ENCODE measurements at regions not wholly inside any gene's neighbourhood (a gene's known extent, or its start where the extent isn't known, plus 50 kb on each side); places are given as distances from the start of the nearest gene placed in this dataset.
"Not testable (repeated sequence)": the region's sequence is repeated elsewhere in the genome, so short reads cannot be mapped to it uniquely, and the experiment has no call there.

GRCh38 chr11:44418456-44418830 lies 108.5 kb upstream of the ALX4 start:
- no peak for DNase-seq

DNA sequence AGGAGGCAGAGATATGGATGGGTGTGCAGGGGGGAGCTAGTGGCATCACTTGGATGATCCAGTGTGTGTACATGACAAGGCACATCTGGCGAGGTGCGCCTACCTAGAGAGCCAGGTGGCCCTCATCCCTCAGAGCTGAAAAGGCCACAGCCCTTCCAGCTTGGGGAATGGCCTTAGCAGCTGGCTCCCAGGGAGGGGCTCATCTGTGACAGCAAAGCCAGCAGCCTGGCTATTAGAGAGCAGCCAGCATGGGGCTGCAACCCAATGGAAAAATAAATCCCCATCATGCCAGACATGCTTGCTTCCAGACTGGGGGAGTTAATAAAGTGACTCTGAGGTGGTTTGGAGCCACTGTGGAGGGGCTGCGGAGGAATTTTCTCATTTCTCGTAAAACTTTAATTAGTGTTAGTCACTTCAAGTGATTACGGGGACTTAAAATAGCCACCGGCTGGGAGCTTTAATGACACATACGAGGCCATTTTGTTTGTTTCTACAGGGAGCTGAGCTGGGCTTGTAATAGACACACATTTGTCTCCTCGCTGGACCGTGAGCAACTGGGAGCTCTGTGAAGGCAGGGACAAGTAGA lies 111.2 kb upstream of the ALX4 start:
- DNase-seq, result no peak

GRCh38 chr11:44423289-44423688 lies 113.3 kb upstream of the ALX4 start:
- DNase-seq, result no peak

- DNase-seq, result no peak
Observed at GRCh38 chr11:44424841-44425240, 114.9 kb upstream of the ALX4 start.

DNA sequence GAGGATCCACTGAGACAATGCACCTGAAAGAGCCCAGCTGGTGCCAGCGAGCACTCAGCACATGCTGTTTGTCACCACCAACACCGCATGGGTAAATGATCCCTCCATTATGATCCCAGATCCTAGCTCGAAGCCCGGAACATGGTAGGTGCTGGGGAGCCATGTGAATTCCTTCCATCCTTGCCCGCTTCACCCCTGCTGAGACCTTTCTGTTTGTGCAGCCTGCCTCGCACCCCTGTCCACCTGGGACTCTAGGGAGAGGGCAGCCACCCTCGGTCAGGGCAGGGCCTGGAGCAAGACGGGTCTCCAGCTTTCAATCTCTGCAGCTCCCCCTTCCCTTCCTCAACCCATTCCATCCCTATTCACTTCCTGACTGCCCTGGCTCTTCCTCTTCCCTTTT lies 116.2 kb upstream of the ALX4 start:
- DNase-seq, result no peak

- DNase-seq, result no peak
Observed at GRCh38 chr11:44426958-44427357, 117.0 kb upstream of the ALX4 start.

GRCh38 chr11:44427432-44427831 lies 117.5 kb upstream of the ALX4 start:
- no peak for DNase-seq

- no peak for DNase-seq
Observed at GRCh38 chr11:44430140-44430539, 120.2 kb upstream of the ALX4 start.

DNA sequence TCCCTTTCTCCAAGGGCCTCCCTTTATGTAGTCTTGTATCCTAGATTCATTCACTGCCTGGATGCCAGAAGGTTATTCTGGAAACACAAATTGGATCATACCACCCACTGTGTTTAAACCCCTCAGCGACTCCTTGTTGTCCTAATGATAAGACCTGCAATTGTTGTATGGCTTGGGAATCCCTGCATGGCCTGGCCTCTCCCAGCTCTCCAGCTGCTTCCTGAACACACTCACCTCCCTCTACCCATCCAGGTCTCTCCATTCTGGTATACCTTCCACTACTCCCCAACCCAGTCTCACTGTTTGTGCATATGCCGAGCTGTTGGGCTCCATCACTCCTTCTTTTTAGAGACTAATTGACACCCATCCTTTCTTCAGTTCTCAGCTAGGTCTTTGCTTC lies 124.3 kb upstream of the ALX4 start:
- no peak for DNase-seq

GRCh38 chr11:44437122-44437521 lies 127.2 kb upstream of the ALX4 start:
- DNase-seq, result no peak

DNA sequence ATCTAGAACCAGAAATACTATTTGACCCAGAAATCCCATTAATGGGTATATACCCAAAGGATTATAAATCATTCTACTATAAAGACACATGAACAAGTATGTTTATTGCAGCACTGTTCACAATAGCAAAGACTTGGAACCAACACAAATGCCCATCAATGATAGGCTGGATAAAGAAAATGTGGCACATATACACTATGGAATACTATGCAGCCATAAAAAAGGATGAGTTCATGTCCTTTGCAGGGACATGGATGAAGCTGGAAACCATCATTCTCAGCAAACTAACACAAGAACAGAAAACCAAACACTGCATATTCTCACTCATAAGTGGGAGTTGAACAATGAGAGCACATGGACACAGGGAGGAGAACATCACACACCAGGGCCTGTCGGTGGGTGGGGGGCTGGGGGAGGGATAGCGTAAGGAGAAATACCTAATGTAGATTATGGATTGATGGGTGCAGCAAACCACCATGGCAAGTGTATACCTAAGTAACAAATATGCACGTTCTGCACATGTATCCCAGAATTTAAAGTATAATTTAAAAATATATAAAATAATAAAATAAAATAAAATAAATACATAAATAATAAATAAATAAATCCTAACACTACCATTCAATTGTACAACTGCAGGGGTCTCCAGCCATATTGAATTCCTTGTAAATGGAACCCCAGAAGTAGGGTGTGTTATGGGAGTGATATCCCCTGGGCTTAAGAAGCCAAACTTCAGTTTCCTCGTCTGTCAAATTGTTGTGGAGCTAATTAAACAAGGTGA lies 122.4 kb upstream of the CD82 start:
- DNase-seq, result not testable (repeated sequence)

GRCh38 chr11:44443836-44444769 lies 121.4 kb upstream of the CD82 start:
- no peak for DNase-seq

- DNase-seq, result no peak
Observed at GRCh38 chr11:44444770-44445321, 120.6 kb upstream of the CD82 start.

GRCh38 chr11:44445500-44446365 lies 119.7 kb upstream of the CD82 start:
- DNase-seq, result no peak

GRCh38 chr11:44446366-44446762 lies 119.1 kb upstream of the CD82 start:
- no peak for DNase-seq

- DNase-seq, result no peak
Observed at GRCh38 chr11:44446996-44447771, 118.3 kb upstream of the CD82 start.

- no peak for DNase-seq
Observed at GRCh38 chr11:44450295-44450932, 115.0 kb upstream of the CD82 start.

GRCh38 chr11:44451706-44452105 lies 113.8 kb upstream of the CD82 start:
- DNase-seq, result no peak

- no peak for DNase-seq
Observed at GRCh38 chr11:44452827-44453572, 112.5 kb upstream of the CD82 start.

DNA sequence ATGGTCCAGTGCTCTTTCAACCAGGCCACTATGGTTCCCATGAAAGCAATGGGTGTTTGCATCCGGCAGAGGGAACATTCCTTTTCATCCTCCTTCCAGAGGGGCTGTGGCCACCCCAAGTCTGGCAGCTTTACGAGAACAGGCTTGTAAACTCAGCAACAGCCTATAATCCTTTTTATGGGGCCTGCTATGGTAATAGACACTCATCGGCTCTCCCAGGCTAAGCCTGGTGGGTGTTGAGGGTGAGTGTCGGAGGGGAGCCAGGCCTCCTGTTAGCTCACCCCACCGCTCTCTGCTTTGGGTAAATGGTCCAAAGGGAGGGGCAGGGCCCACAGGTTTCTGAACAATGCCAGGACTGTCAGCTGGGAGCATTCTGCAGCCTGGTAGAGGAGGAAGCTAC lies 111.6 kb upstream of the CD82 start:
- no peak for DNase-seq

Data from amniotic stem cell (primary cell).